GM13977 (cell line): ENCODE measurements at regions not wholly inside any gene's neighbourhood (a gene's known extent, or its start where the extent isn't known, plus 50 kb on each side); places are given as distances from the start of the nearest gene placed in this dataset.

Experiments used
- DNase-seq: peaks from one replicate; pipeline ENCODE4 v3.0.0; 2012; ENCODE audit warnings: low spot score
- in situ Hi-C: fragments of 300-500 bp; cut with MboI; formaldehyde crosslinking; loops from one replicate; pipeline ENCODE4 v1.12.0; 2022; ENCODE audit warnings: low sequenced_read_pairs, low pct_unique_long_range_greater_than_20kb, mixed read lengths, inconsistent platforms; ENCODE audit not compliant: unreplicated experiment
- TF ChIP-seq, protein P1 (sequence below): IDR thresholded peaks from 2 replicates; pipeline ENCODE4 v1.5.1; 2012; ENCODE audit warnings: mild to moderate bottlenecking, control low read depth; ENCODE audit not compliant: insufficient read depth; ENCODE audit errors: extremely low read depth, missing control alignments

GRCh38 chr6:8219352-8219943, 117.1 kb upstream of the EEF1E1 start:
- in situ Hi-C loops, result no loop called here
- DNase-seq, result peak; percentile 62
- TF ChIP-seq, protein P1, sequence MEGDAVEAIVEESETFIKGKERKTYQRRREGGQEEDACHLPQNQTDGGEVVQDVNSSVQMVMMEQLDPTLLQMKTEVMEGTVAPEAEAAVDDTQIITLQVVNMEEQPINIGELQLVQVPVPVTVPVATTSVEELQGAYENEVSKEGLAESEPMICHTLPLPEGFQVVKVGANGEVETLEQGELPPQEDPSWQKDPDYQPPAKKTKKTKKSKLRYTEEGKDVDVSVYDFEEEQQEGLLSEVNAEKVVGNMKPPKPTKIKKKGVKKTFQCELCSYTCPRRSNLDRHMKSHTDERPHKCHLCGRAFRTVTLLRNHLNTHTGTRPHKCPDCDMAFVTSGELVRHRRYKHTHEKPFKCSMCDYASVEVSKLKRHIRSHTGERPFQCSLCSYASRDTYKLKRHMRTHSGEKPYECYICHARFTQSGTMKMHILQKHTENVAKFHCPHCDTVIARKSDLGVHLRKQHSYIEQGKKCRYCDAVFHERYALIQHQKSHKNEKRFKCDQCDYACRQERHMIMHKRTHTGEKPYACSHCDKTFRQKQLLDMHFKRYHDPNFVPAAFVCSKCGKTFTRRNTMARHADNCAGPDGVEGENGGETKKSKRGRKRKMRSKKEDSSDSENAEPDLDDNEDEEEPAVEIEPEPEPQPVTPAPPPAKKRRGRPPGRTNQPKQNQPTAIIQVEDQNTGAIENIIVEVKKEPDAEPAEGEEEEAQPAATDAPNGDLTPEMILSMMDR, result peak; percentile 71

DNA sequence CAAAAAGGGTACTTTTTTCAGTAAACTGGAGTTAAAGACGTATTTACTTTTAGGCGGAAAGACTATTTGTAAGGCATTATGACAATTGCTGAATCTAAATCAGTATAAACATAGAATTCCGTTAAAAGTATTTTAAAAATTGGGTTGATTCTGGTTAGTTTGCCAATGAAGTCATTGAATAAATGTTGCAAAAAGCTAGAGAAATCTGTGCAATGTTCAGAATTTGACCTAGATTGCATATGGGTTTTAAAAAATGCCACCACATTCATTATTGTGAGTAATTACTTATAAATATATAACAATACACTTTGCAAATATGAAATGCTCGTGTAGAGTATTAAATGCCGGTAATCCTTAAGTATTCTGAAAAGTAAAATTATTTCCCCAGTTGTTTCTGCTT, 116.5 kb upstream of the EEF1E1 start:
- TF ChIP-seq, protein P1, result no peak
- in situ Hi-C loops, result no loop called here
- DNase-seq, result no peak

GRCh38 chr6:8215631-8216030, 113.3 kb upstream of the EEF1E1 start:
- DNase-seq, result no peak
- in situ Hi-C loops, result no loop called here
- TF ChIP-seq, protein P1, result no peak

GRCh38 chr6:8213995-8214394, 111.6 kb upstream of the EEF1E1 start:
- TF ChIP-seq, protein P1, result no peak
- DNase-seq, result no peak
- in situ Hi-C loops, result no loop called here

- TF ChIP-seq, protein P1, result no peak
- no peak for DNase-seq
- in situ Hi-C loops, result no loop called here
These were observed 110.5 kb upstream of the EEF1E1 start for GRCh38 chr6:8212720-8213434.

DNA sequence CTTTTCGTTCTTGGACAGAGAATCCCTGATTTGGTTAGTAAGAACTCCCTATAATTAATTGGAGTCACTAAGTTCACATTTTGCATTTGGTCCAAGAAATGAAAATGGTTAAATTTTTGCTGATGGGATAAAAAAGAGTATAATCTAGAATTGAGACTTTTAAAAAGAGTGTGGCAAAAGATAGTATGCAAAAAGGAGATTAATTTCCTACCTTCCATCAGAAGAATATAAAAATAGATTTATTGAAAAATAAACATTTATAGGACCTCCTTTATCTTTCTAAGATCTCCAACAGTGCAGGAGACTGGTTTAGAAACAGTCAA, 105.5 kb upstream of the EEF1E1 start:
- DNase-seq, result no peak
- TF ChIP-seq, protein P1, result no peak
- in situ Hi-C loops, result no loop called here
